ENCODE measurements at regions not wholly inside any gene's neighbourhood (a gene's known extent, or its start where the extent isn't known, plus 50 kb on each side); places are given as distances from the start of the nearest gene placed in this dataset.

GRCh38 chr3:25071846-25072245 is 356.2 kb upstream of the RARB start:
- ChIA-PET CTCF (no interaction called here), POLR2A (no interaction called here)
- FAIRE-seq (peak; percentile 40), DNase-seq (ENCODE audit: low read depth, low spot score) (no peak)
- H3K9me3 ChIP-seq (replicated peaks; ENCODE audit: control insufficient read depth, insufficient read depth, low read length): no peaks in the 10 kb centered on the region
- TF ChIP-seq CTCF (IDR thresholded peaks at IDR 0.05; ENCODE audit: extremely low read depth in 1 of 2, insufficient read depth in 1 of 2, low read depth in 1 of 2, low read length in 2 of 2) (no peak), GATA2 (IDR thresholded peaks at IDR 0.05; ENCODE audit: insufficient read depth, insufficient read length, low read depth, low read length) (no peak), MYC (IDR thresholded peaks at IDR 0.05; ENCODE audit: low read depth, low read length) (no peak), EZH2 (IDR thresholded peaks at IDR 0.05; ENCODE audit: borderline replicate concordance, low read depth, low read length, severe bottlenecking) (no peak), POLR2AphosphoS5 (IDR thresholded peaks at IDR 0.05; ENCODE audit: insufficient read depth, low read depth, low read length) (no peak), MAX (IDR thresholded peaks at IDR 0.05; ENCODE audit: insufficient read depth, insufficient read length) (no peak), FOS (IDR thresholded peaks at IDR 0.05; ENCODE audit: borderline replicate concordance, insufficient read depth, low read length) (no peak), POLR2A (IDR thresholded peaks at IDR 0.05; ENCODE audit: low read depth, low read length) (no peak), JUN (IDR thresholded peaks at IDR 0.05; ENCODE audit: borderline replicate concordance, insufficient read depth, insufficient read length, low read depth) (no peak)
- H3K4me3 ChIP-seq (replicated peaks in 1 of 3; ENCODE audit: insufficient read depth in 1 of 3, low read depth in 1 of 3, low read length in 3 of 3): no peak overlapping the region
- no peak overlapping the region for H3K9ac ChIP-seq (replicated peaks; ENCODE audit: extremely low read depth, insufficient read depth, low read length)
- no peaks in the 10 kb centered on the region for H4K20me1 ChIP-seq (replicated peaks; ENCODE audit: control insufficient read depth, extremely low read depth, insufficient read depth, low read length)
- H3K36me3 ChIP-seq (ENCODE audit: control insufficient read depth in 2 of 2, extremely low read depth in 1 of 2, insufficient read depth in 2 of 2, low read length in 2 of 2): no peaks in the 10 kb centered on the region
- H3K9me1 ChIP-seq (replicated peaks; ENCODE audit: control insufficient read depth, extremely low read depth, insufficient read depth, low read length): no peaks in the 10 kb centered on the region
- H3K4me2 ChIP-seq (ENCODE audit: insufficient read depth, low read length): no peak overlapping the region
- no peaks in the 10 kb centered on the region for H3K27me3 ChIP-seq (ENCODE audit: control insufficient read depth in 2 of 2, insufficient read depth in 2 of 2, low read length in 2 of 2)
- no peak overlapping the region for H2AFZ ChIP-seq (ENCODE audit: low read depth, low read length)
- no peak overlapping the region for H3K27ac ChIP-seq (ENCODE audit: insufficient read depth, low read depth, low read length)
- no TSS peak for BruUV-seq (replicated peaks)
- intact Hi-C loops (cut with micrococcal nuclease) (no loop called here), dilution Hi-C loops (cut with MboI; ENCODE audit: extremely low pct_ligation_motif_present, low sequenced_read_pairs) (no loop called here)
- no peaks in the 10 kb centered on the region for H3K4me1 ChIP-seq (ENCODE audit: control insufficient read depth, extremely low read depth, insufficient read depth, low read length)
- H3K79me2 ChIP-seq (ENCODE audit: control insufficient read depth, insufficient read depth, low read length): no peaks in the 10 kb centered on the region

Data from endothelial cell of umbilical vein (primary cell).